ENCODE measurements at regions not wholly inside any gene's neighbourhood (a gene's known extent, or its start where the extent isn't known, plus 50 kb on each side); places are given as distances from the start of the nearest gene placed in this dataset.
"Not testable (repeated sequence)": the region's sequence is repeated elsewhere in the genome, so short reads cannot be mapped to it uniquely, and the experiment has no call there.

GRCh38 chr2:183782436-183782835 is 658.2 kb downstream of the NUP35 start:
- DNase-seq = no peak
- Histone ChIP-seq H3K9me3 (replicated peaks) (no peaks in the 10 kb centered on the region), H3K36me3 (no peaks in the 10 kb centered on the region), H3K4me1 (no peaks in the 10 kb centered on the region), H3K27ac (replicated peaks) (no peak overlapping the region), H3K4me3 (no peak overlapping the region), H3K27me3 (ENCODE audit: low read depth) (no peaks in the 10 kb centered on the region)
- TF ChIP-seq CTCF (IDR thresholded peaks at IDR 0.05; ENCODE audit: borderline replicate concordance) = no peak
- intact Hi-C loops (cut with micrococcal nuclease) = no loop called here

- intact Hi-C loops (cut with micrococcal nuclease); DNase-seq; H3K27ac ChIP-seq (replicated peaks): not testable (repeated sequence)
Observed at GRCh38 chr2:183788796-183789195, 664.6 kb downstream of the NUP35 start.

GRCh38 chr2:183792165-183792924 is 668.1 kb downstream of the NUP35 start:
- DNase-seq; H3K4me3 ChIP-seq; H3K27me3 ChIP-seq (ENCODE audit: low read depth); H3K36me3 ChIP-seq; H3K4me1 ChIP-seq; intact Hi-C loops (cut with micrococcal nuclease); H3K27ac ChIP-seq (replicated peaks): not testable (repeated sequence)
- peaks cover 24% of the 10 kb centered on the region for H3K9me3 ChIP-seq (replicated peaks)

More at GRCh38 chr2:183788796-183789195, 664.6 kb downstream of the NUP35 start:
- not testable (repeated sequence) for H3K27me3 ChIP-seq (ENCODE audit: low read depth); H3K36me3 ChIP-seq; H3K4me3 ChIP-seq; H3K4me1 ChIP-seq
- peaks cover 13% of the 10 kb centered on the region for H3K9me3 ChIP-seq (replicated peaks)

- no peak for DNase-seq
- H3K36me3 ChIP-seq = no peaks in the 10 kb centered on the region
- intact Hi-C loops (cut with micrococcal nuclease) = no loop called here
- H3K4me1 ChIP-seq = no peaks in the 10 kb centered on the region
- H3K4me3 ChIP-seq = no peak overlapping the region
- peaks cover 52% of the 10 kb centered on the region for H3K9me3 ChIP-seq (replicated peaks)
- no peaks in the 10 kb centered on the region for H3K27me3 ChIP-seq (ENCODE audit: low read depth)
- TF ChIP-seq CTCF (IDR thresholded peaks at IDR 0.05; ENCODE audit: borderline replicate concordance) = no peak
- H3K27ac ChIP-seq (replicated peaks) = no peak overlapping the region
Observed at GRCh38 chr2:183798535-183798934, 674.3 kb downstream of the NUP35 start.

- no peak for DNase-seq
- intact Hi-C loops (cut with micrococcal nuclease) = no loop called here
- Histone ChIP-seq H3K9me3 (replicated peaks) (peaks cover 58% of the 10 kb centered on the region), H3K4me1 (no peaks in the 10 kb centered on the region), H3K27me3 (ENCODE audit: low read depth) (no peaks in the 10 kb centered on the region), H3K4me3 (no peak overlapping the region), H3K36me3 (no peaks in the 10 kb centered on the region), H3K27ac (replicated peaks) (no peak overlapping the region)
- no peak for TF ChIP-seq CTCF (IDR thresholded peaks at IDR 0.05; ENCODE audit: borderline replicate concordance)
Observed at GRCh38 chr2:183799761-183800160, 675.5 kb downstream of the NUP35 start.

- H3K27me3 ChIP-seq (ENCODE audit: low read depth) = no peaks in the 10 kb centered on the region
- peaks cover 37% of the 10 kb centered on the region for H3K9me3 ChIP-seq (replicated peaks)
- DNase-seq = no peak
- H3K4me3 ChIP-seq = no peak overlapping the region
- H3K36me3 ChIP-seq = no peaks in the 10 kb centered on the region
- no peak for TF ChIP-seq CTCF (IDR thresholded peaks at IDR 0.05; ENCODE audit: borderline replicate concordance)
- no peaks in the 10 kb centered on the region for H3K4me1 ChIP-seq
- no peak overlapping the region for H3K27ac ChIP-seq (replicated peaks)
- intact Hi-C loops (cut with micrococcal nuclease) = no loop called here
Observed at GRCh38 chr2:183803596-183803995, 679.4 kb downstream of the NUP35 start.

Measured in left ventricle myocardium inferior (tissue), 1 donor.